Neural progenitor cell (in vitro differentiated cells): ENCODE measurements at regions not wholly inside any gene's neighbourhood (a gene's known extent, or its start where the extent isn't known, plus 50 kb on each side); places are given as distances from the start of the nearest gene placed in this dataset.
"Not testable (repeated sequence)": the region's sequence is repeated elsewhere in the genome, so short reads cannot be mapped to it uniquely, and the experiment has no call there.

Source experiments
- DNase-seq: peaks from one replicate; pipeline ENCODE4 v3.0.0-alpha.2; 2016; ENCODE audit warnings: low spot score
- H2AFZ ChIP-seq: fragments of 200-600 bp; sonication (generic); replicated peaks from 2 replicates; pipeline ENCODE4 v1.6.1; 2016; ENCODE audit warnings: antibody characterized with exemption
- H3F3A ChIP-seq: fragments of 200-600 bp; sonication (generic); 2 replicates; pipeline ENCODE4 v1.6.1; 2016; ENCODE audit warnings: antibody characterized with exemption, low read depth
- H3K27ac ChIP-seq: fragments of 200-600 bp; sonication (generic); 2 replicates; pipeline ENCODE4 v1.5.1; 2016; ENCODE audit warnings: mild to moderate bottlenecking
- H3K27me3 ChIP-seq: fragments of 200-600 bp; sonication (generic); 2 replicates; pipeline ENCODE4 v1.6.1; 2016; ENCODE audit warnings: mild to moderate bottlenecking, moderate library complexity
- H3K36me3 ChIP-seq: fragments of 200-600 bp; sonication (generic); 2 replicates; pipeline ENCODE4 v1.5.1; 2016
- H3K4me1 ChIP-seq: fragments of 200-600 bp; sonication (generic); 2 replicates; pipeline ENCODE4 v1.6.1; 2016; ENCODE audit warnings: mixed run types
- H3K4me2 ChIP-seq: fragments of 200-600 bp; sonication (generic); 2 replicates; pipeline ENCODE4 v1.6.1; 2016
- H3K4me3 ChIP-seq: fragments of 200-600 bp; sonication (generic); 2 replicates; pipeline ENCODE4 v1.5.1; 2016
- H3K79me2 ChIP-seq: fragments of 200-600 bp; sonication (generic); 2 replicates; pipeline ENCODE4 v1.6.1; 2016; ENCODE audit warnings: low read depth
- H3K9ac ChIP-seq: fragments of 200-600 bp; sonication (generic); 2 replicates; pipeline ENCODE4 v1.6.1; 2016
- H3K9me3 ChIP-seq: fragments of 200-600 bp; sonication (generic); 2 replicates; pipeline ENCODE4 v1.5.1; 2016; ENCODE audit warnings: low read depth
- H4K20me1 ChIP-seq: fragments of 200-600 bp; sonication (generic); 2 replicates; pipeline ENCODE4 v1.6.1; 2016; ENCODE audit warnings: low read depth
- H3K27ac Mint-ChIP-seq: 3 replicates; pipeline ENCODE4 v1.8.0; 2021; ENCODE audit warnings: mixed read lengths
- H3K27me3 Mint-ChIP-seq: 2 replicates; pipeline ENCODE4 v1.8.0; 2022; ENCODE audit warnings: low read depth, mild to moderate bottlenecking, inconsistent platforms, moderate library complexity, mixed read lengths; ENCODE audit not compliant: insufficient read depth
- H3K36me3 Mint-ChIP-seq: 3 replicates; pipeline ENCODE4 v1.8.0; 2021; ENCODE audit warnings: mixed read lengths
- H3K4me1 Mint-ChIP-seq: 3 replicates; pipeline ENCODE4 v1.8.0; 2021; ENCODE audit warnings: mixed read lengths
- H3K4me3 Mint-ChIP-seq: 3 replicates; pipeline ENCODE4 v1.8.0; 2021; ENCODE audit warnings: mild to moderate bottlenecking, moderate library complexity, mixed read lengths
- H3K9me3 Mint-ChIP-seq: 3 replicates; pipeline ENCODE4 v1.8.0; 2020; ENCODE audit warnings: mixed read lengths
- CTCF ChIP-seq: fragments of 200-600 bp; sonication (generic); IDR thresholded peaks from 2 replicates; pipeline ENCODE4 v1.5.1; 2017; ENCODE audit warnings: antibody characterized with exemption, mild to moderate bottlenecking
- EZH2 ChIP-seq: fragments of 200-600 bp; sonication (generic); IDR thresholded peaks from 2 replicates; pipeline ENCODE4 v1.6.1; 2017; ENCODE audit warnings: antibody characterized with exemption, mild to moderate bottlenecking, moderate library complexity
- EZH2phosphoT487 ChIP-seq: fragments of 200-600 bp; sonication (generic); IDR thresholded peaks from 2 replicates; pipeline ENCODE4 v1.6.1; 2017; ENCODE audit warnings: antibody characterized with exemption

- peaks cover 7% of the 10 kb centered on the region for H3K4me1 Mint-ChIP-seq
Measured at GRCh38 chr12:17017402-17017801, 411.4 kb upstream of the LMO3 start.

DNA sequence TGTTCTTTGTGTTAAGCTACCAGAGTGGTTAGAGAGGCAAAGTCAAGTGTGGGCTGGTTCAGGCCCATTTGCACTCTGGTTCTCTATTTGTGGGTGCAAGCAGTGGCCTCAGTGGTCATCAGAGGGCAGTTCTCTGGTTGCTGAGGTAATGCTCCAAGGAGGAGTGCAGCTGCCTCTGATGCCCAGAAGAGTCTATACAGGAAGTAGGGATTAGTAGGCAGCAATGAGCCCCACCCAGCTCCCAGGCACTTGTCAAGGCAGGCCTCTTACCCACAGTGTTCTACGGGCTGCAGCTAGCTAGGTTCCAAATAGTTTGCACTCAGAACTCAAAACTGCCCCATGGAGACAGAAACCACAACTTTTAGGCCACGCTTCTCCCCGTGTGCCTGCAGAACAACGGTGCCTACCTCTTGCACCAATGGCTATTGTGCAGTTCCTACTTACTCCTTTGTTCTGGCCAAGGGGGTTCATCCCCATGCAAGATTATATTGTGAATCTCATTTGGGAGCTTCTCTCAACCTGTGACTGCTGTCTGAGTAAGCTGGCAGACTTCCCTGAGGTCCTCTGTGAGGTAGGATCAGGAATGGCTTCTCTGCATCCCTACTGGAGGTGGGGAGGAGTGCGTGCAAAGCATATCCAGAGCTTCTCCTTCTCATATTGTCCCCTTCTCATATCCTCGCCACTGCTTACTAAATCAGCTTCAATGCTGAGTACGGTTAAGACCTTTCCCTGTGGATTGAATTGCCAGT is 410.3 kb upstream of the LMO3 start:
- H3K27ac ChIP-seq, result no peak overlapping the region
- H3K4me3 ChIP-seq, result no peak overlapping the region
- H2AFZ ChIP-seq, result peak overlapping the region; percentile 50
- no peaks in the 10 kb centered on the region for H3K27me3 ChIP-seq
- no peak for DNase-seq
- peaks cover 3% of the 10 kb centered on the region for H3K9me3 ChIP-seq
- H3K4me2 ChIP-seq, result no peak overlapping the region
- no peak overlapping the region for H3K4me3 Mint-ChIP-seq
- H3K36me3 ChIP-seq, result peaks cover 4% of the 10 kb centered on the region
- H3K36me3 Mint-ChIP-seq, result no peaks in the 10 kb centered on the region
- no peaks in the 10 kb centered on the region for H3K9me3 Mint-ChIP-seq
- H3K4me1 Mint-ChIP-seq, result peaks cover 7% of the 10 kb centered on the region
- H3F3A ChIP-seq, result peaks cover 10% of the 10 kb centered on the region
- no peaks in the 10 kb centered on the region for H4K20me1 ChIP-seq
- no peaks in the 10 kb centered on the region for H3K27me3 Mint-ChIP-seq
- no peak overlapping the region for H3K9ac ChIP-seq
- TF ChIP-seq EZH2 (no peak), CTCF (no peak), EZH2phosphoT487 (no peak)
- peaks cover 23% of the 10 kb centered on the region for H3K4me1 ChIP-seq
- no peak overlapping the region for H3K27ac Mint-ChIP-seq
- no peaks in the 10 kb centered on the region for H3K79me2 ChIP-seq

More at GRCh38 chr12:17017402-17017801, 411.4 kb upstream of the LMO3 start:
- H3K79me2 ChIP-seq, result no peaks in the 10 kb centered on the region
- TF ChIP-seq EZH2, result no peak
- TF ChIP-seq EZH2phosphoT487, result no peak
- TF ChIP-seq CTCF, result no peak
- H3K4me2 ChIP-seq, result no peak overlapping the region
- no peaks in the 10 kb centered on the region for H4K20me1 ChIP-seq
- Mint-ChIP-seq H3K27me3 (no peaks in the 10 kb centered on the region), H3K36me3 (no peaks in the 10 kb centered on the region), H3K27ac (no peak overlapping the region), H3K4me3 (no peak overlapping the region), H3K9me3 (no peaks in the 10 kb centered on the region)
- no peak overlapping the region for H3K27ac ChIP-seq
- H3K4me3 ChIP-seq, result no peak overlapping the region
- H3K36me3 ChIP-seq, result peaks cover 4% of the 10 kb centered on the region
- H3K27me3 ChIP-seq, result no peaks in the 10 kb centered on the region
- H3K4me1 ChIP-seq, result peaks cover 29% of the 10 kb centered on the region
- H2AFZ ChIP-seq, result peak overlapping the region; percentile 50
- peaks cover 3% of the 10 kb centered on the region for H3K9me3 ChIP-seq
- H3K9ac ChIP-seq, result no peak overlapping the region
- no peak for DNase-seq
- H3F3A ChIP-seq, result peaks cover 10% of the 10 kb centered on the region

- peaks cover 4% of the 10 kb centered on the region for H3K36me3 ChIP-seq
- DNase-seq, result no peak
- H2AFZ ChIP-seq, result no peak overlapping the region
- H3K79me2 ChIP-seq, result no peaks in the 10 kb centered on the region
- H3K9ac ChIP-seq, result no peak overlapping the region
- Mint-ChIP-seq H3K4me3 (no peak overlapping the region), H3K4me1 (peaks cover 3% of the 10 kb centered on the region), H3K27ac (no peak overlapping the region), H3K27me3 (no peaks in the 10 kb centered on the region), H3K9me3 (no peaks in the 10 kb centered on the region), H3K36me3 (no peaks in the 10 kb centered on the region)
- peaks cover 7% of the 10 kb centered on the region for H3F3A ChIP-seq
- no peak for TF ChIP-seq EZH2
- TF ChIP-seq EZH2phosphoT487, result no peak
- TF ChIP-seq CTCF, result no peak
- no peaks in the 10 kb centered on the region for H3K27me3 ChIP-seq
- no peaks in the 10 kb centered on the region for H4K20me1 ChIP-seq
- H3K4me2 ChIP-seq, result no peak overlapping the region
- no peak overlapping the region for H3K4me3 ChIP-seq
- peaks cover 3% of the 10 kb centered on the region for H3K9me3 ChIP-seq
- no peak overlapping the region for H3K27ac ChIP-seq
- peaks cover 18% of the 10 kb centered on the region for H3K4me1 ChIP-seq
Measured at GRCh38 chr12:17015501-17015900, 409.5 kb upstream of the LMO3 start.

GRCh38 chr12:17007442-17008040 is 401.6 kb upstream of the LMO3 start:
- not testable (repeated sequence) for H3K4me2 ChIP-seq, H3K4me3 ChIP-seq, H2AFZ ChIP-seq

DNA sequence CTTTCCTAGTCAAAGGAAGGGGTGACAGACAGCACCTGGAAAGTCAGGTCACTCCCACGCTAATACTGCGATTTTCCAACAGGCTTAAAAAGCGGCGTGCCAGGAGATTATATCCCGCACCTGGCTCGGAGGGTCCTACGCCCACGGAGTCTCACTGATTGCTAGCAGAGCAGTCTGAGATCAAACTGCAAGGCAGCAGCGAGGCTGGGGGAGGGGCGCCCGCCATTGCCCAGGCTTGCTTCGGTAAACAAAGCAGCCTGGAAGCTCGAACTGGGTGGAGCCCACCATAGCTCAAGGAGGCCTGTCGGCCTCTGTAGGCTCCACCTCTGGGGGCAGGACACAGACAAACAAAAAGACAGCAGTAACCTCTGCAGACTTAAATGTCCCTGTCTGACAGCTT is 392.6 kb upstream of the LMO3 start:
- not testable (repeated sequence) for H3K4me3 Mint-ChIP-seq, H4K20me1 ChIP-seq, H3K9ac ChIP-seq, DNase-seq, H3K4me1 ChIP-seq, H3K27ac ChIP-seq, H3K27me3 Mint-ChIP-seq, H3F3A ChIP-seq, H3K36me3 ChIP-seq, H3K36me3 Mint-ChIP-seq, H3K9me3 ChIP-seq, H3K79me2 ChIP-seq, H3K27me3 ChIP-seq, H3K4me2 ChIP-seq, H2AFZ ChIP-seq, H3K4me3 ChIP-seq, H3K4me1 Mint-ChIP-seq, H3K27ac Mint-ChIP-seq
- peaks cover 13% of the 10 kb centered on the region for H3K9me3 Mint-ChIP-seq

More at GRCh38 chr12:17007442-17008040, 401.6 kb upstream of the LMO3 start:
- not testable (repeated sequence) for H3K27ac Mint-ChIP-seq, H3K4me3 Mint-ChIP-seq, H4K20me1 ChIP-seq, H3K9me3 Mint-ChIP-seq, H3K4me1 Mint-ChIP-seq, H3K36me3 ChIP-seq, H3K79me2 ChIP-seq, H3K4me1 ChIP-seq, H3K36me3 Mint-ChIP-seq, H3K27me3 ChIP-seq, H3F3A ChIP-seq, H3K27me3 Mint-ChIP-seq, H3K27ac ChIP-seq, H3K9me3 ChIP-seq, DNase-seq, H3K9ac ChIP-seq
